DOHH2 (cell line): ENCODE measurements at regions not wholly inside any gene's neighbourhood (a gene's known extent, or its start where the extent isn't known, plus 50 kb on each side); places are given as distances from the start of the nearest gene placed in this dataset.

Experiments used
- EZH2phosphoT487 ChIP-seq: fragments of 200-600 bp; sonication (generic); IDR thresholded peaks from 2 replicates; pipeline ENCODE4 v1.6.1; 2017; ENCODE audit warnings: borderline replicate concordance, mild to moderate bottlenecking, antibody characterized with exemption, low read length, moderate library complexity, mixed read lengths
- TF ChIP-seq, protein P1 (sequence below): fragments of 200-600 bp; sonication (generic); IDR thresholded peaks from one replicate; pipeline ENCODE4 v1.5.1; 2014; ENCODE audit warnings: antibody characterized with exemption, mild to moderate bottlenecking, low read depth, low read length; ENCODE audit not compliant: poor library complexity, severe bottlenecking

DNA sequence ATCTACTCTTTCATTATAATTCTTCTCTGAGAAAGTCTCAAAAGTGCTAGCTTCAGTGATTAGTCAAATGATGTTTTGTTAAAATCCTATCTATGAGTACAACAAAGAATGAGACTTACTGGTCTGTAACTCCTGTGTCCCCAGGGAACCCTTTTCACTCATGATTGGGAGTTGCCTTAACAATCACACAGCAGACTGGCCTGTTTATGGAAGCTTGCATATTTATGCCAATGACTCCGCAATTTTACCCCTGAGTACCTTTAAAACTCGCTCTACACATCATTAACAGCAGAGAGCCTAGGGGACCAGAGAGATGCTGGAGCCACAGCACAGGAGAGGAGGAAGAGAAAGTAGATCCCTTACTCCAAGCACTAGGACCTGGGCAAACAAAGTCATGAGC, 628.1 kb downstream of the IGSF11 start:
- TF ChIP-seq, protein P1, sequence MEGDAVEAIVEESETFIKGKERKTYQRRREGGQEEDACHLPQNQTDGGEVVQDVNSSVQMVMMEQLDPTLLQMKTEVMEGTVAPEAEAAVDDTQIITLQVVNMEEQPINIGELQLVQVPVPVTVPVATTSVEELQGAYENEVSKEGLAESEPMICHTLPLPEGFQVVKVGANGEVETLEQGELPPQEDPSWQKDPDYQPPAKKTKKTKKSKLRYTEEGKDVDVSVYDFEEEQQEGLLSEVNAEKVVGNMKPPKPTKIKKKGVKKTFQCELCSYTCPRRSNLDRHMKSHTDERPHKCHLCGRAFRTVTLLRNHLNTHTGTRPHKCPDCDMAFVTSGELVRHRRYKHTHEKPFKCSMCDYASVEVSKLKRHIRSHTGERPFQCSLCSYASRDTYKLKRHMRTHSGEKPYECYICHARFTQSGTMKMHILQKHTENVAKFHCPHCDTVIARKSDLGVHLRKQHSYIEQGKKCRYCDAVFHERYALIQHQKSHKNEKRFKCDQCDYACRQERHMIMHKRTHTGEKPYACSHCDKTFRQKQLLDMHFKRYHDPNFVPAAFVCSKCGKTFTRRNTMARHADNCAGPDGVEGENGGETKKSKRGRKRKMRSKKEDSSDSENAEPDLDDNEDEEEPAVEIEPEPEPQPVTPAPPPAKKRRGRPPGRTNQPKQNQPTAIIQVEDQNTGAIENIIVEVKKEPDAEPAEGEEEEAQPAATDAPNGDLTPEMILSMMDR = no peak
- no peak for TF ChIP-seq EZH2phosphoT487
